Lower leg skin (tissue), 4 donors: ENCODE measurements at regions not wholly inside any gene's neighbourhood (a gene's known extent, or its start where the extent isn't known, plus 50 kb on each side); places are given as distances from the start of the nearest gene placed in this dataset.
A peak's percentile ranks its signal among the peaks of the same experiment; 100 is the strongest.

Experiments used
- DNase-seq, 2 donors: peaks; one replicate each; pipeline ENCODE4 v3.0.0-alpha.2; 2019; ENCODE audit warnings: low spot score in 2 of 2
- H3K4me3 ChIP-seq: fragments of 200-600 bp; sonication (generic); 2 replicates; pipeline ENCODE4 v1.5.1; 2017; ENCODE audit warnings: mild to moderate bottlenecking, low read depth; ENCODE audit not compliant: poor library complexity, severe bottlenecking
- CTCF ChIP-seq, 3 donors: fragments of 450-650 bp; IDR thresholded peaks; one replicate each; pipeline ENCODE4 v1.5.1; 2016; ENCODE audit warnings: antibody characterized with exemption in 3 of 3, mild to moderate bottlenecking in 3 of 3, moderate library complexity in 2 of 3
- POLR2A ChIP-seq, 2 donors: fragments of 450-650 bp; IDR thresholded peaks; one replicate each; pipeline ENCODE4 v1.6.1; 2016 to 2017; ENCODE audit warnings: antibody characterized with exemption in 2 of 2, mild to moderate bottlenecking in 1 of 2, moderate library complexity in 1 of 2
- WGBS, 2 donors: methylation state at CpG; one replicate each; pipeline ENCODE4 v1.1.5; 2018; 5-methylcytosine and 5-hydroxymethylcytosine counted together
- intact Hi-C: fragments of 100-400 bp; cut with DNase I; formaldehyde crosslinking; loops from one replicate; pipeline ENCODE4 v1.15.0; 2023; ENCODE audit warnings: low total_unique reads

- TF ChIP-seq POLR2A (IDR thresholded peaks at IDR 0.05), result no peak
- TF ChIP-seq CTCF (IDR thresholded peaks at IDR 0.05), result no peak
- H3K4me3 ChIP-seq, result no peak overlapping the region
- intact Hi-C loops, result loop anchor here (5.0 kb wide), 1 partner anchor 782 kb away; no protein-coding TSS in a partner anchor
- 81 to 90% methylated on average over 4 of the region's 4 CpGs for WGBS, 2 donors
- DNase-seq, result no peak
Observed at GRCh38 chr6:138580040-138580439, 80.7 kb upstream of the NHSL1 start.

- no peak for TF ChIP-seq CTCF (IDR thresholded peaks at IDR 0.05)
- 72 to 78% methylated on average over 6 of the region's 6 CpGs for WGBS, 2 donors
- H3K4me3 ChIP-seq, result no peak overlapping the region
- no peak for DNase-seq
- intact Hi-C loops, result loop anchor here (5.0 kb wide), 1 partner anchor 782 kb away; no protein-coding TSS in a partner anchor
Observed at GRCh38 chr6:138580801-138581200, 81.5 kb upstream of the NHSL1 start.

- no peak overlapping the region for H3K4me3 ChIP-seq
- no peak for DNase-seq
- TF ChIP-seq POLR2A (IDR thresholded peaks at IDR 0.05) (no peak), CTCF (IDR thresholded peaks at IDR 0.05) (no peak)
- intact Hi-C loops, result loop anchor here (5.0 kb wide), 1 partner anchor 780 kb away; no protein-coding TSS in a partner anchor
- WGBS, 2 donors, result 70 to 73% methylated on average over 4 of the region's 4 CpGs
Observed at GRCh38 chr6:138582573-138582972, 83.3 kb upstream of the NHSL1 start.

- intact Hi-C loops, result no loop called here
- 92 to 96% methylated on average over 5 of the region's 5 CpGs for WGBS, 2 donors
Observed at GRCh38 chr6:138586638-138587037, 87.3 kb upstream of the NHSL1 start.

GRCh38 chr6:138588805-138589434, 89.6 kb upstream of the NHSL1 start:
- 33 to 40% methylated on average over 13 of the region's 13 CpGs for whole genome bisulfite sequencing, 2 donors
- DNase-seq, result peak; percentile 45 to 92
- intact Hi-C loops, result no loop called here
- no peak overlapping the region for H3K4me3 ChIP-seq
- TF ChIP-seq POLR2A (IDR thresholded peaks at IDR 0.05) (no peak), CTCF (IDR thresholded peaks at IDR 0.05) (peak in 1 of 3 donors; percentile 75)

More at GRCh38 chr6:138586638-138587037, 87.3 kb upstream of the NHSL1 start:
- TF ChIP-seq POLR2A (IDR thresholded peaks at IDR 0.05), result no peak
- TF ChIP-seq CTCF (IDR thresholded peaks at IDR 0.05), result no peak
- H3K4me3 ChIP-seq, result no peak overlapping the region
- DNase-seq, result no peak
